Immature natural killer cell (primary cell): ENCODE measurements at regions not wholly inside any gene's neighbourhood (a gene's known extent, or its start where the extent isn't known, plus 50 kb on each side); places are given as distances from the start of the nearest gene placed in this dataset.

Experiments
- DNase-seq, 3 donors: peaks; one replicate each; pipeline ENCODE4 v3.0.0; 2022; ENCODE audit warnings: mixed read lengths in 1 of 3
- H3K27ac Mint-ChIP-seq, 6 donors: one replicate each; pipeline ENCODE4 v1.8.0; 2020; ENCODE audit warnings: mixed read lengths in 6 of 6, mild to moderate bottlenecking in 5 of 6, inconsistent platforms in 4 of 6, moderate library complexity in 3 of 6
- H3K27me3 Mint-ChIP-seq, 3 donors: one replicate each; pipeline ENCODE4 v1.8.0; 2020 to 2021; ENCODE audit warnings: low read depth in 3 of 3, mild to moderate bottlenecking in 3 of 3, mixed read lengths in 3 of 3, moderate library complexity in 3 of 3, inconsistent platforms in 1 of 3
- H3K36me3 Mint-ChIP-seq, 3 donors: one replicate each; pipeline ENCODE4 v1.8.0; 2020; ENCODE audit warnings: mixed read lengths in 3 of 3, inconsistent platforms in 2 of 3, mild to moderate bottlenecking in 2 of 3
- H3K4me1 Mint-ChIP-seq, 2 donors: one replicate each; pipeline ENCODE4 v1.8.0; 2020; ENCODE audit warnings: inconsistent platforms in 2 of 2, mild to moderate bottlenecking in 2 of 2, mixed read lengths in 2 of 2, moderate library complexity in 1 of 2
- H3K4me3 Mint-ChIP-seq, 5 donors: one replicate each; pipeline ENCODE4 v1.8.0; 2020; ENCODE audit warnings: mild to moderate bottlenecking in 5 of 5, mixed read lengths in 5 of 5, inconsistent platforms in 3 of 5, moderate library complexity in 3 of 5
- H3K9me3 Mint-ChIP-seq, 6 donors: one replicate each; pipeline ENCODE4 v1.8.0; 2020; ENCODE audit warnings: mild to moderate bottlenecking in 6 of 6, mixed read lengths in 6 of 6, inconsistent platforms in 4 of 6, moderate library complexity in 3 of 6

DNA sequence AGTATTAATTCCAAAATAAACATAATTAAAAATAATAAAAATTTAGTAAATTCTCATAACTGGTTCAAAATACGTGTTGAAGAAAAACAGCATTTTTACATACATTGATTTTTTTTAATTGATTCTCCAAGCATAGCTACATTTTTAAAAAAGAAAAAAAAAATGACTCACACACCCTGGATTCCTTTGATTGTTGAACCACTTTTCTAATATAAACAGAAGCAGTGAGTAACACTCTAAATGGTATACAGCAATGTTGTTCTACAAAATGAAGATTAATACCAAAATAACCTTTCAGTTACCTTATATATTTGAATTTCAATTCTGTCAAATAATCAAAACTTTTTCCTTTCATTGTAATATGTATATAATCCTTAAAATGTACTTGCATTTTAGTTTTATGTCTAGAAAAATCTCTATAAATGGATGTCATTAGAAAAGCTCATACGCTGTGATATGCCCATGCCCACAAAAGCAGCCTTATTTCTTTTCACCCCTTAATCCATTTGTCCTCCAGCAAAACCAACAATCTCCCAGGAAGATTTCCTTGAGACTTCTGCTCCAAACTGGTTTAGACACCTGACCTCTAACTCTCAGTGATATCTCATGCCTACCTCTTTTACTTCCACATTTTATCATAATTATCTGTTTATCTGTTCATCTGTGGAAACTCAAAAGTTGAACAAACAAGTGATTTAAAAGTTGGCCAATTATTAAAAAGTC is 246.4 kb upstream of the NR5A2 start:
- Mint-ChIP-seq H3K27me3 (peaks cover 0 to 9% (median 1%) of the 10 kb centered on the region in 3 donors), H3K27ac (no peak overlapping the region), H3K9me3 (peaks cover 0 to 3% (median 0%) of the 10 kb centered on the region in 6 donors), H3K4me3 (no peak overlapping the region), H3K4me1 (no peaks in the 10 kb centered on the region), H3K36me3 (no peaks in the 10 kb centered on the region)
- no peak for DNase-seq

DNA sequence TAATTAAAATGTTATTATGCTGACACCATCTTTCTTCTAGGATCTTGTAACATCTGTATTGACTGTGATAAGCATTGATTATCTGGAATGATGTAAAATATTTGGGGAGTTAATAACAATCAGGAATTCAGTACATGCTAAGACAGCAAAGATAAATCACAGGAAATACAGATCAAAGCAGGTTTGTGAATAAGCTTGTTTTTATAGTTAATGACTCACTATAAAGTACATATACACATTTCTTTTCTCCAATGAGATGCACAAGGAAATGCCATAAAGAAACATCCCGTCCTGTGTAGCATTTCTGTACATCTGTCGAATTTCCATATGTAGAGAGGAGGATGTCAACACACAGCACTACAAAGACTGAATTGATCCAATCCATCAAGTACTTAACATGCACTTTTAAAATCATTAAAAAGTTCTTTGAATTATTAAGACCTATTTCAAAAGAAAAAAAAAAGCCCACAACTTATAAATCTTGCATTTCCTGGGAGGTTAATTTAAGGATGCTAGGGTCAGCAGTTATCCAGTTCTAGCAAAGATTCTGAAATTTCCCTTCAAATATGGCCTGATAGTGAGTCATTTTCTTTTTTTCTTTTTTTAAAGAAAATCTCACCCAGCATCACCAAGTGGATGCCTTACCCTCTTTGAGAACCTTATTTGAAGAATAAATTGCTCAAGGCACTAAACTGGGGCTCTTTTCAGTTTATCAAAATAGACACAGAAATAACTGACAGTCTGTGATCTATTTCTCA is 243.2 kb upstream of the NR5A2 start:
- no peak for DNase-seq
- H3K9me3 Mint-ChIP-seq: no peaks in the 10 kb centered on the region
- H3K36me3 Mint-ChIP-seq: no peaks in the 10 kb centered on the region
- H3K27me3 Mint-ChIP-seq: peaks cover 0 to 2% (median 1%) of the 10 kb centered on the region in 3 donors
- no peaks in the 10 kb centered on the region for H3K4me1 Mint-ChIP-seq
- H3K4me3 Mint-ChIP-seq: no peak overlapping the region
- no peak overlapping the region for H3K27ac Mint-ChIP-seq

GRCh38 chr1:199786695-199787094 is 240.8 kb upstream of the NR5A2 start:
- DNase-seq: no peak
- no peak overlapping the region for H3K27ac Mint-ChIP-seq
- H3K4me3 Mint-ChIP-seq: no peak overlapping the region
- H3K4me1 Mint-ChIP-seq: no peaks in the 10 kb centered on the region
- no peaks in the 10 kb centered on the region for H3K9me3 Mint-ChIP-seq
- peaks cover 0 to 2% (median 1%) of the 10 kb centered on the region in 3 donors for H3K27me3 Mint-ChIP-seq
- H3K36me3 Mint-ChIP-seq: no peaks in the 10 kb centered on the region

DNA sequence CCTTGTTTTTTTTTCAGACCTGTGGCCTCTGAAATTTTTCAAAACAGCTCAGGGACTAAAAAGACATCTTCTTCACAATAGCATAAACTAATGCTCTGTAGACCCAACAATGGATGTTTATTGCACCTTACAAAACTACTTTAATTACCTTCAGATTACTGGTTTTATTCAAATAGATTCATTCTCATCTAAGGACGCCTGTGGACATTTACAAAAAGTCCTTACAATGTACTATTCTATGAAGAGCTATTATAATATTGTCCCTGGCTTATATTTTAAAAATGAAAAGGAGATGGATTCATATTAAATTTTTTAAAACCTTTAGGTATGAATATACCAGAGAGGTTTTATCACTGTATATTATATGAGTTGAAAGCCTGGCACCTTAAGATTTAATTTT is 238.4 kb upstream of the NR5A2 start:
- H3K9me3 Mint-ChIP-seq: no peaks in the 10 kb centered on the region
- H3K4me1 Mint-ChIP-seq: no peaks in the 10 kb centered on the region
- H3K27ac Mint-ChIP-seq: no peak overlapping the region
- peaks cover 0 to 1% (median 0%) of the 10 kb centered on the region in 3 donors for H3K27me3 Mint-ChIP-seq
- no peak for DNase-seq
- H3K36me3 Mint-ChIP-seq: no peaks in the 10 kb centered on the region
- no peak overlapping the region for H3K4me3 Mint-ChIP-seq

GRCh38 chr1:199791495-199791894 is 236.0 kb upstream of the NR5A2 start:
- Mint-ChIP-seq H3K4me1 (no peaks in the 10 kb centered on the region), H3K27ac (no peak overlapping the region), H3K36me3 (no peaks in the 10 kb centered on the region), H3K4me3 (no peak overlapping the region), H3K9me3 (no peaks in the 10 kb centered on the region), H3K27me3 (no peaks in the 10 kb centered on the region)
- DNase-seq: no peak

DNA sequence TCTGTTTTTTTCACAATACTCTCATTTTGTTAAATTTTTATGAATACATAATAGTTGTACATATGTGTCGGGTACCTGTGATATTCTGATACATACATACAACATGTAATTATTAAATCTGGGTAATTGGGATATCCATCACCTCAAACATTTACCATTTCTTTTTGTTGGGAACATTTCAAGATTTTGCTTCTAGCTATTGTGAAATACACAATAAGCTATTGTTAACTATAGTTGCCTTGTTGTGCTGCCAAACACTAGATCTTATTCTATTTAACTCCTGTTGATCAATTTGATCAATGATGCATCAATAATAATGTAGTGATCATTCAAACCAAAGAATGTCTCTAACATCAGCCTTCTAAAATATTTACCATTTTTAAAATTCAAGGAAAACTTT is 234.6 kb upstream of the NR5A2 start:
- H3K36me3 Mint-ChIP-seq: no peaks in the 10 kb centered on the region
- peaks cover 0 to 3% (median 0%) of the 10 kb centered on the region in 6 donors for H3K9me3 Mint-ChIP-seq
- no peak overlapping the region for H3K27ac Mint-ChIP-seq
- H3K4me3 Mint-ChIP-seq: no peak overlapping the region
- no peaks in the 10 kb centered on the region for H3K4me1 Mint-ChIP-seq
- DNase-seq: no peak
- H3K27me3 Mint-ChIP-seq: peaks cover 0 to 2% (median 0%) of the 10 kb centered on the region in 3 donors

GRCh38 chr1:199794105-199794863 is 233.2 kb upstream of the NR5A2 start:
- DNase-seq: no peak
- no peaks in the 10 kb centered on the region for H3K4me1 Mint-ChIP-seq
- no peak overlapping the region for H3K27ac Mint-ChIP-seq
- H3K27me3 Mint-ChIP-seq: peaks cover 0 to 2% (median 0%) of the 10 kb centered on the region in 3 donors
- H3K36me3 Mint-ChIP-seq: no peaks in the 10 kb centered on the region
- peaks cover 0 to 3% (median 0%) of the 10 kb centered on the region in 6 donors for H3K9me3 Mint-ChIP-seq
- no peak overlapping the region for H3K4me3 Mint-ChIP-seq

GRCh38 chr1:199799116-199799515 is 228.4 kb upstream of the NR5A2 start:
- no peaks in the 10 kb centered on the region for H3K4me1 Mint-ChIP-seq
- H3K27me3 Mint-ChIP-seq: peaks cover 2 to 7% (median 7%) of the 10 kb centered on the region in 3 donors
- peaks cover 0 to 5% (median 0%) of the 10 kb centered on the region in 6 donors for H3K9me3 Mint-ChIP-seq
- H3K27ac Mint-ChIP-seq: no peak overlapping the region
- no peak for DNase-seq
- no peak overlapping the region for H3K4me3 Mint-ChIP-seq
- no peaks in the 10 kb centered on the region for H3K36me3 Mint-ChIP-seq

DNA sequence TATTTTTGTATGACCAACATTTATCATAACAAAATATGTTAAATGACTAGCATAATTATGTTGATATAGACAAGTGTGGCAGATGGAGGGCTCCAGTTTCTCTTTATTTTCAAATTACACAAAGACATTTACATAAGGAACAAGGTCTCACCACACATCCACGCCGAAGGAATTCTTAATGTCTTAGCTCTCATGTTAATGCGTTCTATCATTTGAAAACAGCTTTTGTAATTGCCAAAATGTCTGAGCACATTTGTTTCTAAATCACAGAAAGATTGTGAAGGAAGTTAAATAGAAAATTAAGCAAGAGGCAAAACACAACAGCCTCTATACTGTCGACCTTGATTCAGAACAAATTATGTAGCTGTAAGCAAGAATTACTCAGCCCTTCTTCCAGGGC is 223.0 kb upstream of the NR5A2 start:
- H3K36me3 Mint-ChIP-seq: no peaks in the 10 kb centered on the region
- H3K4me1 Mint-ChIP-seq: no peaks in the 10 kb centered on the region
- peaks cover 3 to 10% (median 5%) of the 10 kb centered on the region in 3 donors for H3K27me3 Mint-ChIP-seq
- H3K9me3 Mint-ChIP-seq: peaks cover 0 to 3% (median 0%) of the 10 kb centered on the region in 6 donors
- DNase-seq: no peak
- no peak overlapping the region for H3K27ac Mint-ChIP-seq
- no peak overlapping the region for H3K4me3 Mint-ChIP-seq

DNA sequence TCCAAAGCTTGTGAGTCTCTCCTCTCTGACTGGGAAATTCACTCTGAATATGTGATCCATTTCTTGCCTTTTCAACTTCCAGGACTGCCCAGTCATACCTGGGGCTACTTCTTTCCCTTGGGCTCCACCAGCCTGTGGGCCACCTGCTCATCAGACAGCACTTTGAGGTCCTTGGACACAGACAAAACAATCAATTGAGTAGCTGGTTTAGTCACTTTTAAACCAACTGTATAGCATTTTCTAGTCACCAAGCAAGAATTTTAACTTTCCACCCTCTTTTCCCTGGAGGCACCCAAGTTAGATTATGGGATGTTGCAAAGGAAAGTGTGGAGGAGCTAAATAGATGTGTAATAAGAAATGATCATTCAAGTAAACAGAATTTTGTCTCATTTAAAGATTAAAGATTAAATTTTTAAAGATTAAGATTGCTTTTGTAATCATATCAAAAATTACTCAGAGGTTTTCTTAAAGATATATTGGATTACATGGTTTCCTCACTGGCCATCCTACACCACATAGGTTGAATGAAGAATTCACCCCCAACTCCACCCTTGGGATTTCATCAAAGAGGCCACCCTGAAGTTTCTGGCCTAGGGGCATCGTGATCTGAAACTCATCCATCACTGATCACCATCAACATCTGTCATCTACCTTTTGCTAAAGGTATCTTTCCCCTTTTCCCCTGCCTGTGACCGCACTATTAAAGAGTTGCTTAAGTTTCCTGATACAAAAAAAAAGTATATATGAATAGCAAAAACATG is 219.2 kb upstream of the NR5A2 start:
- H3K27me3 Mint-ChIP-seq: peaks cover 0 to 6% (median 2%) of the 10 kb centered on the region in 3 donors
- no peaks in the 10 kb centered on the region for H3K36me3 Mint-ChIP-seq
- no peak overlapping the region for H3K4me3 Mint-ChIP-seq
- no peak for DNase-seq
- H3K9me3 Mint-ChIP-seq: peaks cover 0 to 3% (median 0%) of the 10 kb centered on the region in 6 donors
- H3K4me1 Mint-ChIP-seq: no peaks in the 10 kb centered on the region
- H3K27ac Mint-ChIP-seq: no peak overlapping the region

DNA sequence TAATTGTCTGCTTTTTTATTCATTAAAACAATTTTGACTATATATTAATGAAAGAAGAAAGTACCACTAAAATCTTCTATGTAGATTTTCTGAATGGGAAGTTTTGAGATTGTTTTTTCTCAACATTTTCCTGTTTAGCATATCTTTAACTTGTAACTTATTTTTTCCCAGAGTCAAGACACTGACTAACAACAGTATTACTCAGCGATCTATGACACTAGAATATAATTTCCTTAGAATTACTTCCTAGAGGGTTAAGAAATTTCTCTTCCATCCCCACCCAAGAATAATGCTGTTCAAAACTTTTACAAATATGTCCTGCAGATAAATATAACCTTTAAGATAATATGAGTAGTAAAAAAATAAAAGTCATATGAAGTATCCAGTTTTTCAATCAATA is 218.2 kb upstream of the NR5A2 start:
- Mint-ChIP-seq H3K9me3 (peaks cover 0 to 3% (median 0%) of the 10 kb centered on the region in 6 donors), H3K4me1 (no peaks in the 10 kb centered on the region), H3K36me3 (no peaks in the 10 kb centered on the region), H3K4me3 (no peak overlapping the region), H3K27ac (no peak overlapping the region), H3K27me3 (peaks cover 1 to 5% (median 2%) of the 10 kb centered on the region in 3 donors)
- DNase-seq: no peak

- H3K27me3 Mint-ChIP-seq: peaks cover 0 to 5% (median 1%) of the 10 kb centered on the region in 3 donors
- no peak overlapping the region for H3K4me3 Mint-ChIP-seq
Measured at GRCh38 chr1:199811163-199811562, 216.3 kb upstream of the NR5A2 start.

GRCh38 chr1:199813198-199813597 is 214.3 kb upstream of the NR5A2 start:
- Mint-ChIP-seq H3K27me3 (peaks cover 0 to 2% (median 1%) of the 10 kb centered on the region in 3 donors), H3K4me3 (no peak overlapping the region), H3K4me1 (no peaks in the 10 kb centered on the region), H3K27ac (no peak overlapping the region), H3K9me3 (peaks cover 0 to 2% (median under 1%) of the 10 kb centered on the region in 6 donors), H3K36me3 (no peaks in the 10 kb centered on the region)
- DNase-seq: no peak

More at GRCh38 chr1:199811163-199811562, 216.3 kb upstream of the NR5A2 start:
- peaks cover 0 to 2% (median 0%) of the 10 kb centered on the region in 6 donors for H3K9me3 Mint-ChIP-seq
- no peaks in the 10 kb centered on the region for H3K36me3 Mint-ChIP-seq
- no peaks in the 10 kb centered on the region for H3K4me1 Mint-ChIP-seq
- no peak overlapping the region for H3K27ac Mint-ChIP-seq
- no peak for DNase-seq
